CD14-positive monocyte (primary cell): ENCODE measurements at regions not wholly inside any gene's neighbourhood (a gene's known extent, or its start where the extent isn't known, plus 50 kb on each side); places are given as distances from the start of the nearest gene placed in this dataset.

Source experiments
- DNase-seq, 3 donors: peaks; one replicate each; pipeline ENCODE4 v3.0.0-alpha.2; 2011 to 2022
- H2AFZ ChIP-seq: 2 replicates; pipeline ENCODE4 v1.6.0; 2012; ENCODE audit warnings: mild to moderate bottlenecking, low read depth, low read length, inconsistent platforms; ENCODE audit not compliant: insufficient read depth, poor library complexity, severe bottlenecking
- H3K27ac ChIP-seq, 2 donors: 1 replicate in 1 of 2; 2 replicates in 1 of 2; pipeline ENCODE4 v1.5.1; 2012 to 2013; ENCODE audit warnings: low read length in 2 of 2, control low read depth in 1 of 2, inconsistent platforms in 1 of 2, low read depth in 1 of 2, mild to moderate bottlenecking in 1 of 2
- H3K27me3 ChIP-seq, 2 donors: one replicate each; pipeline versions ENCODE4 v1.6.0 to v1.6.1; 2011 to 2013; ENCODE audit warnings: low read length in 2 of 2; ENCODE audit not compliant: control insufficient read depth in 2 of 2, insufficient read depth in 2 of 2
- H3K36me3 ChIP-seq, 2 donors: replicated peaks in 1 of 2; 1 replicate in 1 of 2; 2 replicates in 1 of 2; pipeline versions ENCODE4 v1.5.1 to v1.6.1; 2012 to 2013; ENCODE audit warnings: low read length in 2 of 2, control low read depth in 1 of 2, inconsistent platforms in 1 of 2, mild to moderate bottlenecking in 1 of 2; ENCODE audit not compliant: insufficient read depth in 2 of 2, control insufficient read depth in 1 of 2
- H3K4me1 ChIP-seq, 2 donors: 1 replicate in 1 of 2; 2 replicates in 1 of 2; pipeline versions ENCODE4 v1.5.1 to v1.6.1; 2012 to 2013; ENCODE audit warnings: low read length in 2 of 2, control low read depth in 1 of 2, inconsistent platforms in 1 of 2, mild to moderate bottlenecking in 1 of 2, moderate library complexity in 1 of 2; ENCODE audit not compliant: insufficient read depth in 2 of 2, control insufficient read depth in 1 of 2
- H3K4me2 ChIP-seq: replicated peaks from 2 replicates; pipeline ENCODE3; 2012; ENCODE audit warnings: low read length, moderate library complexity, mild to moderate bottlenecking; ENCODE audit not compliant: poor library complexity, severe bottlenecking; ENCODE audit errors: extremely low read depth
- H3K4me3 ChIP-seq, 3 experiments: fragments of 200-600 bp in 1 of 3; sonication (generic) in 1 of 3; replicated peaks in 1 of 3; 1 replicate in 2 of 3; 2 replicates in 1 of 3; pipeline ENCODE4 v1.5.1; 2011 to 2013; ENCODE audit warnings: low read length in 3 of 3, mild to moderate bottlenecking in 3 of 3, control low read depth in 2 of 3, low read depth in 2 of 3, inconsistent platforms in 1 of 3, moderate library complexity in 1 of 3
- H3K79me2 ChIP-seq: 2 replicates; pipeline ENCODE4 v1.6.0; 2012; ENCODE audit warnings: mild to moderate bottlenecking, control low read depth, inconsistent platforms, low read length, moderate library complexity; ENCODE audit not compliant: insufficient read depth
- H3K9ac ChIP-seq: 2 replicates; pipeline ENCODE4 v1.6.0; 2017; ENCODE audit warnings: low read length, mild to moderate bottlenecking; ENCODE audit not compliant: insufficient read depth, poor library complexity, severe bottlenecking
- H3K9me3 ChIP-seq, 2 donors: replicated peaks in 1 of 2; 1 replicate in 1 of 2; 2 replicates in 1 of 2; pipeline versions ENCODE4 v1.5.1 to v1.6.1; 2012 to 2013; ENCODE audit warnings: low read length in 2 of 2, control low read depth in 1 of 2; ENCODE audit not compliant: control insufficient read depth in 1 of 2, insufficient read depth in 1 of 2
- H4K20me1 ChIP-seq: 2 replicates; pipeline ENCODE4 v1.6.0; 2012; ENCODE audit warnings: mild to moderate bottlenecking, low read length, control low read depth, moderate library complexity; ENCODE audit not compliant: insufficient read depth
- H3K27ac Mint-ChIP-seq, 7 donors: one replicate each; pipeline ENCODE4 v1.8.0; 2020; ENCODE audit warnings: mild to moderate bottlenecking in 7 of 7, mixed read lengths in 7 of 7, moderate library complexity in 6 of 7, inconsistent platforms in 2 of 7
- H3K27me3 Mint-ChIP-seq, 3 donors: one replicate each; pipeline ENCODE4 v1.8.0; 2021 to 2022; ENCODE audit warnings: low read depth in 3 of 3, mild to moderate bottlenecking in 3 of 3, mixed read lengths in 3 of 3, moderate library complexity in 3 of 3, inconsistent platforms in 1 of 3
- H3K36me3 Mint-ChIP-seq, 2 donors: one replicate each; pipeline ENCODE4 v1.8.0; 2020; ENCODE audit warnings: mixed read lengths in 2 of 2, inconsistent platforms in 1 of 2, mild to moderate bottlenecking in 1 of 2
- H3K4me1 Mint-ChIP-seq: one replicate; pipeline ENCODE4 v1.8.0; 2020; ENCODE audit warnings: mild to moderate bottlenecking, mixed read lengths
- H3K4me3 Mint-ChIP-seq, 2 donors: one replicate each; pipeline ENCODE4 v1.8.0; 2020; ENCODE audit warnings: mild to moderate bottlenecking in 2 of 2, mixed read lengths in 2 of 2, moderate library complexity in 1 of 2
- H3K9me3 Mint-ChIP-seq, 7 donors: one replicate each; pipeline ENCODE4 v1.8.0; 2020 to 2022; ENCODE audit warnings: mixed read lengths in 7 of 7, mild to moderate bottlenecking in 6 of 7, moderate library complexity in 6 of 7, inconsistent platforms in 2 of 7
- CTCF ChIP-seq: fragments of 200-600 bp; IDR thresholded peaks from one replicate; pipeline ENCODE4 v1.8.0; 2022; ENCODE audit warnings: antibody characterized with exemption, mild to moderate bottlenecking
- WGBS: methylation state at CpG from one replicate; pipeline ENCODE4 v1.1.5; 2013; ENCODE audit warnings: missing lambda C conversion rate; ENCODE audit not compliant: insufficient coverage; 5-methylcytosine and 5-hydroxymethylcytosine counted together
- intact Hi-C, 2 donors: fragments of 100-400 bp; cut with micrococcal nuclease; formaldehyde crosslinking; loops; one replicate each; pipeline versions ENCODE4 v1.15.0 to v1.15.1; 2023

DNA sequence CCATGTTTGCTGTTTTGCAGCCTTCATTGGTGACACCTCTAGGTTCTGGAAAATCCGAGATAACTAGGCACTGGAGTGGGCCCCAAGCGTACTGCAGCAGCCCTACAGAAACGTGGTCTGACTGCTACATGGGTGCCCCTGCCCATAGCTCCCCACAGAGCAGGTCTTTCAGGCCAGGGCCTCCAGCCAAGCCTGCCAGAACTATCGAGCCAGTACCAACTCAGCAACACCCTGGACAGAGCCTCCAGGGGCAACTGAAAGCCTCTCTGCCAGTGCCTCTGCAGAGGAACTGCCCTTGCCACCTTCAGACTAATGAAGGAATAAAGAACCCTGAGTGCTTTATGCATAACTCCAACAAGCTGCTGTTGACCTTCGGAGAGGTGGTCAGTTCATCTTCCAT is 111.1 kb upstream of the PPP3CA start:
- Histone ChIP-seq H3K4me2 (no peak overlapping the region), H3K9me3 (no peaks in the 10 kb centered on the region), H3K79me2 (no peaks in the 10 kb centered on the region), H3K9ac (no peak overlapping the region), H3K4me1 (peaks cover 10 to 12% of the 10 kb centered on the region in 2 donors), H3K4me3 (no peak overlapping the region), H3K27ac (peak overlapping the region; percentile 0 to 65), H2AFZ (peak overlapping the region; percentile 5), H3K27me3 (no peaks in the 10 kb centered on the region), H4K20me1 (no peaks in the 10 kb centered on the region), H3K36me3 (no peaks in the 10 kb centered on the region)
- H3K9me3 Mint-ChIP-seq: peaks cover 2 to 21% (median 9%) of the 10 kb centered on the region in 7 donors
- peak overlapping the region in 3 of 7 donors; percentile 6 to 79 (median 75) for H3K27ac Mint-ChIP-seq
- H3K27me3 Mint-ChIP-seq: peaks cover 0 to 1% (median 0%) of the 10 kb centered on the region in 3 donors
- intact Hi-C loops: no loop called here
- no peak overlapping the region for H3K4me3 Mint-ChIP-seq
- no peak for TF ChIP-seq CTCF
- 99% methylated on average over 4 of the region's 5 CpGs for WGBS
- H3K36me3 Mint-ChIP-seq: no peaks in the 10 kb centered on the region
- no peak for DNase-seq
- peaks cover 11% of the 10 kb centered on the region for H3K4me1 Mint-ChIP-seq

DNA sequence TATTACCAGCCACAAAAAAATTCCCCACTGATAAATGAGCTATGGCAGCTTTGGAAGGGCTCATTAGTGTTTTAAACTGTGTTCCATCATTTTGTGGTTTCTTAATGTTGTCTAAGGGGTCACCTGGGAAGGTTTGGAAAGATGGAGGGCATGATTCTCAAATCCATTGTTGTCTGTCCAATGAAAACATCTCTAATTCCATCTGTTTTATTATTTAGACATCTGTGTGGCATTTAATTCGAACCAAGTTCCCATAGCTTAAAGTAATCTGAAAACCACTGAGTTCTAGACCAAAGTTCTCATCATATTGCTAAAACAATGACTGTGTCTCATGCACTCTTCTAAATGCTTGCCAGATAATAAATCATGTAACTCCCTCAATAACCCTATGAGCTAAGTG is 103.8 kb upstream of the PPP3CA start:
- no CpG with 5 or more reads among the region's 1 CpG for WGBS
- Histone ChIP-seq H3K27me3 (no peaks in the 10 kb centered on the region), H3K4me3 (no peak overlapping the region), H2AFZ (no peak overlapping the region), H3K9ac (no peak overlapping the region), H3K4me2 (no peak overlapping the region), H4K20me1 (no peaks in the 10 kb centered on the region), H3K36me3 (no peaks in the 10 kb centered on the region), H3K79me2 (no peaks in the 10 kb centered on the region), H3K27ac (no peak overlapping the region), H3K4me1 (no peaks in the 10 kb centered on the region), H3K9me3 (no peaks in the 10 kb centered on the region)
- DNase-seq: no peak
- H3K9me3 Mint-ChIP-seq: peaks cover 2 to 11% (median 6%) of the 10 kb centered on the region in 7 donors
- H3K27me3 Mint-ChIP-seq: no peaks in the 10 kb centered on the region
- H3K36me3 Mint-ChIP-seq: no peaks in the 10 kb centered on the region
- no peak overlapping the region for H3K27ac Mint-ChIP-seq
- intact Hi-C loops: no loop called here
- H3K4me1 Mint-ChIP-seq: no peaks in the 10 kb centered on the region
- H3K4me3 Mint-ChIP-seq: no peak overlapping the region
- no peak for TF ChIP-seq CTCF
